ENCODE measurements at regions not wholly inside any gene's neighbourhood (a gene's known extent, or its start where the extent isn't known, plus 50 kb on each side); places are given as distances from the start of the nearest gene placed in this dataset.

DNA sequence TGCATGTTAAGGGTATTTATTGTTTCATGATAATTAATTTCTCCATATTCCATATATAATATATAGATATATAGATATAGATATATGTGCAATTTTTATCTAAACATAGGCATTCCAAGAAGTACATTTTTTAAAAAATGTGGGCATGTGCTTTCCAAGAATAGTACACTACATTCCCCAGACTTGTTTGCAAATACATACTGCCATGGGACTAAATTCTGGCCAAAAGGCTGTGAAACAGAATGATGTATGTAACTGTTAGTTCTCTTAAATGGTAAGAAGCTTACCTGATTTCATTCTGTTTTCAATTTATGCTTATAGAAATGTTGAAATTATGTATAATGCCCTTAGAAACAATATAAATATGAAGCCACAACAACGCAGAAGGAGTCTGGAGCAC, 503.2 kb upstream of the SPRY2 start:
- TF ChIP-seq, protein P1, sequence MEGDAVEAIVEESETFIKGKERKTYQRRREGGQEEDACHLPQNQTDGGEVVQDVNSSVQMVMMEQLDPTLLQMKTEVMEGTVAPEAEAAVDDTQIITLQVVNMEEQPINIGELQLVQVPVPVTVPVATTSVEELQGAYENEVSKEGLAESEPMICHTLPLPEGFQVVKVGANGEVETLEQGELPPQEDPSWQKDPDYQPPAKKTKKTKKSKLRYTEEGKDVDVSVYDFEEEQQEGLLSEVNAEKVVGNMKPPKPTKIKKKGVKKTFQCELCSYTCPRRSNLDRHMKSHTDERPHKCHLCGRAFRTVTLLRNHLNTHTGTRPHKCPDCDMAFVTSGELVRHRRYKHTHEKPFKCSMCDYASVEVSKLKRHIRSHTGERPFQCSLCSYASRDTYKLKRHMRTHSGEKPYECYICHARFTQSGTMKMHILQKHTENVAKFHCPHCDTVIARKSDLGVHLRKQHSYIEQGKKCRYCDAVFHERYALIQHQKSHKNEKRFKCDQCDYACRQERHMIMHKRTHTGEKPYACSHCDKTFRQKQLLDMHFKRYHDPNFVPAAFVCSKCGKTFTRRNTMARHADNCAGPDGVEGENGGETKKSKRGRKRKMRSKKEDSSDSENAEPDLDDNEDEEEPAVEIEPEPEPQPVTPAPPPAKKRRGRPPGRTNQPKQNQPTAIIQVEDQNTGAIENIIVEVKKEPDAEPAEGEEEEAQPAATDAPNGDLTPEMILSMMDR (IDR thresholded peaks at IDR 0.05): no peak
- TF ChIP-seq POLR2A (IDR thresholded peaks at IDR 0.05): no peak
